Stimulated activated CD8-positive, alpha-beta memory T cell treated with anti-CD3 and anti-CD28 coated beads, Interleukin-12 subunit alpha, Interleukin-12 subunit beta, amount 100 ng/mL, for 24 hours (primary cell): ENCODE measurements at regions not wholly inside any gene's neighbourhood (a gene's known extent, or its start where the extent isn't known, plus 50 kb on each side); places are given as distances from the start of the nearest gene placed in this dataset.
"Not testable (repeated sequence)": the region's sequence is repeated elsewhere in the genome, so short reads cannot be mapped to it uniquely, and the experiment has no call there.

Experiments
- DNase-seq: peaks from one replicate; pipeline ENCODE4 v3.0.0-alpha.2; 2020; ENCODE audit errors: extremely low read depth

DNA sequence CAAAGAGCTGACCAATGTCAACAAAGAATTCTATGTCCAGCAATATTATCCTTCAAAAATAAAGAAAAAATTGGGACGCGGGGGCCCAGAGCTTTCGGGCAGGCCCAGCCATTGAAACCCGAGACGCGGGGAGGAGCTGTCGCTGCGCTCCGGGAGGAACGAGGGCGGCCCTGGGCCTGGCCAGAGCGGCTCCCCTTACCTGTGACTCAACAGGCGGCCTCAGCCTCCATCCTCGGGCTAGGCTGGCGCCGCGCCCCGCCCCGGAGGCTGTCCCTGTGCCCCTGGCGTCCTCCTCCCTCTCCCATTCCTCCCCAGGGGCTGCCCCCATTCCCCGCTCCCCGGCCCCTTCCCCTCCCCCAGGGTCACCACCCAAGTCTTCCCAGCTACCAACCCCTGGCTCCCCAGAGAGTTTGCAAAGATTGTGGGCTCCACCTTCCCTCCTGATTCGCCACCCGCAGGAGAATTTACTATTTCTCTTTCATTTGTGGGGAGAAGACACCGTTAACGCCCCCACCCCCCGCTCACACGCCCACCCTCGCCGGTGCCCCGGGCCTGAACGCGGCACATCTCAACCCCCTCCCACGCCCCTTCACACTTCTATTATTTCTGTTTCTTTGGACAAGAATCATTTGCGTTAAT lies 127.9 kb downstream of the ARRDC4 start:
- not testable (repeated sequence) for DNase-seq

DNA sequence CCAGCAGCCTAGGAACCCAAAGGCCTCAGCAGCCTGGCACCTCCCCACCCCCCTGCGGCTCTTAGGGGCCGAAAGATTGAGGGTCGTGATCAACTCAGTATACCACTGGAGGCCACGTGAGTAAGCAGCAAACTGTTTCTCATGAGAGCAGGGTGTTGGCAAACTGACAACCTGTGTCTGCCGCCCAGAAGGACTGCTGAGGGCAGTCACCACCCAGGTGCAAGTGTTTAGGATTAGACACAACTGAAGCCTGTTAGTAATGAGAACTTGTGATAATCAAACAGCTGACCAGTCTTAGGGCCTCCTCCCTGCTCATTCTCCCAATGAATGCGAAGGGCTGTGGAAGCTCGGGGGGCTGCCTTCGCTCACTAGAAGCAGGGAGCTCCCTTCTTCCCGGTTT lies 128.8 kb downstream of the ARRDC4 start:
- DNase-seq, result not testable (repeated sequence)

- DNase-seq, result not testable (repeated sequence)
Observed at GRCh38 chr15:98097986-98098385, 137.5 kb downstream of the ARRDC4 start.

DNA sequence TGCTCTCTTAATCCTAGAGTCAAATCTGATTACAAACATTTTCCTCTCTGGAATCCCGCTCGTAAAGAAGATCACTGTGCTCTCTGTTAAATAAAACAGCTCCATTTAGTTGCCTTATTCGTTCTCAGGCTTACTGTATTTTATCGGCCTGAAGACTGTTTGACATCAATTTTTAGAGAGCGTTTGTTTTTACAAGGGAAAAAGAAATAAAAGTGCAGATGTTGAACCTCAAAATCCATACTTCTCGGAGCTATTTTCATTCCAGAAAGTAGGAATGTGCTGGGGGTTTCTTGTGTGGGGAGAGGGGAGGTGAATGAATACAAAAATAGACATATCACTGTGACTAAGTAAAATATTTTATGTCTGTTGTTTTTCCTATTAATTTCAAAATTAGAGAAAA lies 140.1 kb downstream of the ARRDC4 start:
- DNase-seq, result not testable (repeated sequence)

DNA sequence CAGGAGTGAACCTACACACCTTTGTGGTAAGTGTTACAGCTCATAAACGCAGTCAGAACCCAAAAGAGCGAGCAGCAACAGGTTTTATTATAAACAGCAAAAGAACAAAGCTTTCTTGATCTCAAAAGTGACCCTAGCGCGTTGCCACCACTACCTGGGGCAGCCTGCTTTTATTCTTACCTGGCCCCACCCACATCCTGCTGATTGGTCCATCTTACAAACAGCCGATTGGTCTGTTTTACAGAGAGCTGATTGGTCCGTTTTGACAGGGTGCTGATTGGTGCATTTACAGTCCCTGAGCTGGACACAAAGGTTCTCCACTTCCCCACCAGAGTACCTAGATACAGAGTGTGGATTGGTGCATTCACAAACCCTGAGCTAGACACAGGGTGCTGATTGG lies 143.1 kb downstream of the ARRDC4 start:
- no peak for DNase-seq

DNA sequence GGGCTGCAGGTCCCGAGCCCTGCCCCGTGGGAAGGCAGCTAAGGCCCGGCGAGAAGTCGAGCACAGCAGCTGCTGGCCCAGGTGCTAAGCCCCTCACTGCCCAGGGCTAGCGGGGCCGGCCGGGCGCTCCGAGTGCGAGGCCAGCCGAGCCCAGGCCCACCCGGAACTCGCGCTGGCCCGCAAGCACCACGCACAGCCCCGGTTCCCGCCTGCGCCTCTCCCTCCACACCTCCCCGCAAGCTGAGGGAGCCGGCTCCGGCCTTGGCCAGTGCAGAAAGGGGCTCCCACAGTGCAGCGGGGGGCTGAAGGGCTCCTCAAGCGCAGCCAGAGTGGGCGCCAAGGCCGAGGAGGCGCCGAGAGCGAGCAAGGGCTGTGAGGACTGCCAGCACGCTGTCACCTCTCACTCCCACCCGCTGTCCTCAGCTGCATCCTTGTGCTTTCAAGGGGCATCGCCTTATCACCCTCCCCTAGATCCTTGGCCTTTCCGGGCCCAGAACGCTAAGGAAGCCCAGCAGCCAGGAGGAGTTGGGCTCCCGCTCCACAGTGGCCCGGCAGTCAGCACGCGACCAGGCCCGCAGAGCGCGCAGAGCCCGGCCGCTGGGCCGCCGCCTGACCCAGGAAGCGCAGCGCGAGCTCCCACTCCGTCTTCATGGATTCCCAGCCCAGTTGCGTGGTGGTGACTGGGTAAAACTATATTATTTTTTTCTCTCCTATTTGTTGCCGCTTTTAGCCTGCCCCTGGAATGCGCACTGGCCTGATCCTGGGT lies 144.1 kb downstream of the ARRDC4 start:
- DNase-seq, result not testable (repeated sequence)

DNA sequence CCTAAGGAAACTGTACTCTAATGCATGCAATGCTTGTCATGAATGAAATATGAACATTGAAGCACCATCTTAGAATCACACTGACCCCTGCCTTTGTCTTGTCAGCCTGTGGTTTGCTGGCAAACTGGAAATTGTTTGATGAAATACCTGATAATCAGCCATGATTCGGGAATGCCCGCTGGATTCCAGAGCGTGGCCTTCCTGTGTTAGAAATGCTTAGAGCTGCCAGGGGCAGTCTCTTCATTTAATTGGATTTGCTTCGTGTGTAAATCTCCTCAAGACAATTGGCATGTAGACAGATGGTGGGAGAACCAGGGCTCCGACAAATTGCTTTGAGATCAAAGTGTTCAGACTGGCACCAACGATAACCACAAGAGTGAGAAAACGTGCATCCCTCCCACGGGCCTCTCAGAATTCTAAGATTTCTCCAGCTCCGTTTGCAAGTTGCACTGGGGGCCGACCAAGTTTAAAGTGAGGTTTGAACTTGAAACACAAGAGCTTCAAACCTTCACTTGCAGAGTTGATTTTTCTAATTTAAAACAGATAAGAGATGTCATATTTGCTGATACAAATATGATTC lies 146.2 kb downstream of the ARRDC4 start:
- not testable (repeated sequence) for DNase-seq

- no peak for DNase-seq
Observed at GRCh38 chr15:98111806-98112205, 151.3 kb downstream of the ARRDC4 start.

DNA sequence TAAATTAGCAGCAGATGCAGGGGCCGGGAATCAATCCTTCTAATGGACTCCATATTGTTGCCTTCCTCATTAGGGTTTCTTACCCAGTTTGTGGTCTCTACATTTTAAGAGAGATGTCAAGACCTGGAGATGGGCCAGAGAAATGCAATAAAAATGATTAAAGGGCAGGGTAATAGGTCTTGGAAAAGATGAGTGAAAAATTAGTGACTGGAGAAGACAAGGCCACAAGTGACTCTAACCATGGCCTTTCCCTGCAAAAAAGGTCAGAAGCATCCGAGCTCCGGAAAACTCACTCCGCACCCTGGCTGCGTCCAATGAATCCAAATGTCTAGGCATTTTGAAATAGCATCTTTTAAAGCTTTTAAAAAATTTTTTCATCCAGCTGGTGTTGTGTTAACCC lies 152.8 kb downstream of the ARRDC4 start:
- no peak for DNase-seq

- no peak for DNase-seq
Observed at GRCh38 chr15:98120561-98120960, 160.1 kb downstream of the ARRDC4 start.

DNA sequence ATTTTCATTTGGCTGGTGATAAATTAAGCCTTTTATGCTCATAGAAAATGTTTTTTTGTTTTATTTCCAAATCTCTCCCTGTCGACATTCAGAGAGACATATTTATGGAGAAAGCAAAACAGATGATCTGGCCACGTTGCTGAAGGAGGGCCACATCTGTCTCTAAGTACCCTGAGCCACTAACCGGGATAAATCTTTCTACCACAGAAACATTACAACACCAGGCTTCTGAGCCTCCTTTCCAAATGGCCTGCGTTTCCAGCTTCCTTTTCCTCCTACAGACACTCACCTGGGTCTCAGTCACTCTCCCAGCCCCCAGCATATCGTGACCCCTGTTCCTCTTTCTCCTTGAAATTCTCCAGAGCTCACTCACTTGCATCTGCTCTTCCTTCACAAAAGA lies 161.0 kb downstream of the ARRDC4 start:
- DNase-seq, result no peak

GRCh38 chr15:98121957-98122356 lies 161.5 kb downstream of the ARRDC4 start:
- no peak for DNase-seq

- no peak for DNase-seq
Observed at GRCh38 chr15:98123297-98123696, 162.8 kb downstream of the ARRDC4 start.

DNA sequence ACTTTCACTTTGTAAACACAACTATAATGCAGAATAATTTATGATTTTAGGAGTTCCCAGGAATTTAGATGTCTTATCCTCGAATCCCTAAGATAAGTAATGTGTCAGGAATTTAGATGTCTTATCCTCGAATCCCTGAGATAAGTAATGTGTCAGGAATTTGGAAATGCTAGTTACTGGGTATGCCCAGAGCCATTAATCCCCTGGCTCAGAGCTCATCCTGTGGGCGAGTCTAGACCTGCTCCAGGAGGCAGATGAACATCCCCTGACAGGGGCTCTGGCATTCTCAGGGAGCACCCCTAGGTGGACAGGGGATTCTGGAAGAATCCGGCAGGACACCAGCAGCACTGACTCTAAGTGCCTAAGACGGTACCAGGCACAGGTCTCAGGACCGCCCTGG lies 163.3 kb downstream of the ARRDC4 start:
- DNase-seq, result no peak

GRCh38 chr15:98124581-98124980 lies 164.1 kb downstream of the ARRDC4 start:
- DNase-seq, result no peak

GRCh38 chr15:98126326-98127085 lies 166.0 kb downstream of the ARRDC4 start:
- DNase-seq, result no peak

DNA sequence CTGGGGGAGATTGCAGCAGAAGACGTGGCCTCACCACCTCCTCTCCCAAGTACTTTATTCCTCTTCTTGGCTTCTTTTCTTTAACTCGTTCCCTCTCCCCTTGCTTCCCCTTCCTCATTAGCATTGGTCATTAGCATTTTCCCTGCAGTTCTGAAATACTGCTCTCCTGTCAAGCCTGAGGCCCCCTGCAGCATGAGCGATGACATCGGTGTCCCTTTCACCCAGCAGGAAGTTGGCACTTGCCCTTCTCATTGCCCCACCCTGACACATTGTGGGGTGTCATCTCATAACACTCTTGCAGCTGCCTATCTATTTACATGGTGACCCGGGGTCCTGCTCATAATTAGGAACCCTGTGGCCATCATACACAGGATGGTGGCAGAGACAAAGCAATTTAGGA lies 167.1 kb downstream of the ARRDC4 start:
- no peak for DNase-seq

DNA sequence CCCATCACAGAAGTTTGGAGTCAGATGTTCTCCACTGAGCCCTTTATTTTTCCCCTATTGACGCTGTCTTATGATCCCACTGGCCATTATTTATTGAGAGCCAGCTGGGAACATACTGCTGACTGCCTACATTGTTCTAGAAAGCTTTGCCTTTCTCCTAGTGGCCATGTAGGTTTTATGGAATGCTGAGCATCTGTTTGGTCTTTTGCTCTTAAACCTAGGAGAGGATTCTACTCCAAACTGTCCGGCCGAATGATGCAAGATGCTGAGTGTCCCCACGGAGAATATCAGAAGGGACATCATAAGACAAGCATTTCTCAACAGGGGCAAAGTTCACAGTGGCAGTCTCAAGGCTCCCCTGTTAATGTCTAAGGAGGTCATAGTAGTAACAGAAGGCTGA lies 171.4 kb downstream of the ARRDC4 start:
- DNase-seq, result no peak

DNA sequence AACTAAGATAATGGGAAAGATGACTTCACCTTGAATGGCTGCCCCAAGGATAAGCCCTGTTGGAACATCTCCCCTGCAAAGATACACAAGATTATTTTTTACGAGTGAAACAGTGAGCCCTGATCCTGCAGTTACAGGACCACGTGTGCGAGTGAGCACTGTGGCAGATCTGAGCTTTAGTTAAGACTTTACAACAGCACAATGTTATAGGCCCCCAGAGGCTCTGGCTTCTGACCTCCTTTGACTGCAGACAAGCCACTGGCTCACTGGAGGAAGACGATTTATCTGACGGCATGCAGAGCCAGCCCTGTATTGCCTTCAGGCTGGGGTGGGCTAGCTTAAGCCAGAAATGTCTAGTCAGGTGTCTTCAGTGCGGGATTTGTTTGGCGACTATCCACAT lies 174.4 kb downstream of the ARRDC4 start:
- DNase-seq, result no peak

- no peak for DNase-seq
Observed at GRCh38 chr15:98138910-98139309, 178.4 kb downstream of the ARRDC4 start.

DNA sequence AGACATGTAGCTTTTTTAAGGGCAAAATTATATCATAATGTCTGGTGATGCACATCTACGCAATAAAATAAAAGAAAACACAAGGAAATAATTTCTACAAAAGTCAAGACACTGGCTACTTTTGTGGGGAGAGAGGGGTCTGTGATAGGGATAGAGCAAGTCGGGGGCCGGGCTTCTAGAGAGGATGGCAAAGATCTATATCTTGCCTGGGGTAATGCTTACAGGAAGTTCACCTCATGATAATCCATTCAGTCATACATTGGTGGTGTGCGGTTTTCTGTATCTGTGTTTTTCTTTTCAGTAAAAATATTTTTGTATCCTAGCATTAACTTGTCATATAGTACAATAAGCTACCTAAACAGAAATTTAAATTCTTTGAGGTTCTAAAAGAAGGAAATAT lies 178.8 kb downstream of the ARRDC4 start:
- DNase-seq, result no peak

DNA sequence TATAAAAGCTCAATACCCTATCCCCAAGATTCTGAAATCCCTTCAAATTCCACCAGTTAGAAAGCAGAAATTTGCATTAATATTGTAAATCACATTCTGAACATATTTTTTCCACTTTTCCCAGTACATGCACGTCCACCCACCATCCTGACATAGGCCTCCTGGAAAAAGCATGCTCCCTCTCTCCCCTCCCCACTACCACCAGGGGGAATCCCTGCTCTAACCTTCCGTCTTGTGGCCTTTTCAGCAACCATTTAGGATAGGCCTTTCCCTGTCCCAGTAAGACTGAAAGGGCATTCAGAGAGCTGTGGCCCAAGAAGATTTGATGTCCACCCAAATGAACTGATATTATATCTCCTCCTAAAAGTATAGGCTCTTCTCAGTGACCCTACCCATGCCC lies 182.1 kb downstream of the ARRDC4 start:
- DNase-seq, result no peak
